Mesenchymal stem cell (in vitro differentiated cells and primary cell): ENCODE measurements at regions not wholly inside any gene's neighbourhood (a gene's known extent, or its start where the extent isn't known, plus 50 kb on each side); places are given as distances from the start of the nearest gene placed in this dataset.

Source experiments
- DNase-seq: peaks from one replicate; pipeline ENCODE4 v3.0.0-alpha.2; 2013
- H2AFZ ChIP-seq: one replicate; pipeline ENCODE4 v1.6.1; 2013; ENCODE audit warnings: low read depth, mild to moderate bottlenecking, control low read depth, inconsistent platforms, low read length, moderate library complexity
- H2AK5ac ChIP-seq: 2 replicates; pipeline ENCODE4 v1.6.1; 2013; ENCODE audit warnings: low read length, moderate library complexity, mild to moderate bottlenecking, inconsistent platforms; ENCODE audit not compliant: severe bottlenecking
- H2BK120ac ChIP-seq: one replicate; pipeline ENCODE4 v1.6.1; 2013; ENCODE audit warnings: low read depth, mild to moderate bottlenecking, inconsistent platforms, low read length, moderate library complexity
- H2BK12ac ChIP-seq, 2 experiments: one replicate each; pipeline ENCODE4 v1.6.1; 2013; ENCODE audit warnings: inconsistent platforms in 2 of 2, low read length in 2 of 2, mild to moderate bottlenecking in 2 of 2, moderate library complexity in 2 of 2, control low read depth in 1 of 2
- H2BK15ac ChIP-seq: one replicate; pipeline ENCODE4 v1.6.1; 2013; ENCODE audit warnings: mild to moderate bottlenecking, low read depth, inconsistent platforms; ENCODE audit not compliant: poor library complexity, severe bottlenecking
- H2BK5ac ChIP-seq: 2 replicates; pipeline ENCODE4 v1.6.1; 2013; ENCODE audit warnings: low read depth, mild to moderate bottlenecking, low read length, control low read depth, inconsistent platforms; ENCODE audit not compliant: poor library complexity, severe bottlenecking
- H3K14ac ChIP-seq, 2 experiments: one replicate each; pipeline ENCODE4 v1.6.1; 2013; ENCODE audit warnings: inconsistent platforms in 2 of 2, low read length in 2 of 2, control low read depth in 1 of 2, mild to moderate bottlenecking in 1 of 2, moderate library complexity in 1 of 2
- H3K18ac ChIP-seq, 2 experiments: one replicate each; pipeline ENCODE4 v1.6.1; 2013; ENCODE audit warnings: inconsistent platforms in 2 of 2, low read length in 2 of 2, control low read depth in 1 of 2, low read depth in 1 of 2, mild to moderate bottlenecking in 1 of 2
- H3K23ac ChIP-seq, 2 experiments: one replicate each; pipeline ENCODE4 v1.6.1; 2013; ENCODE audit warnings: inconsistent platforms in 2 of 2, low read length in 2 of 2, mild to moderate bottlenecking in 2 of 2, moderate library complexity in 2 of 2, control low read depth in 1 of 2
- H3K27ac ChIP-seq: 2 replicates; pipeline ENCODE4 v1.5.1; 2013; ENCODE audit warnings: mild to moderate bottlenecking, moderate library complexity, low read length, control low read depth, inconsistent platforms; ENCODE audit not compliant: poor library complexity, severe bottlenecking
- H3K27me3 ChIP-seq, 2 experiments: 2 replicates each; pipeline versions ENCODE4 v1.6.1 to v1.7.0; 2013; ENCODE audit warnings: low read length in 2 of 2, mild to moderate bottlenecking in 2 of 2, moderate library complexity in 2 of 2, control low read depth in 1 of 2, inconsistent platforms in 1 of 2; ENCODE audit not compliant: control insufficient read depth in 1 of 2, insufficient read depth in 1 of 2
- H3K36me3 ChIP-seq, 2 experiments: 2 replicates each; pipeline versions ENCODE4 v1.6.1 to v1.7.0; 2013; ENCODE audit warnings: low read length in 2 of 2, control low read depth in 1 of 2, inconsistent platforms in 1 of 2, low read depth in 1 of 2, mild to moderate bottlenecking in 1 of 2; ENCODE audit not compliant: insufficient read depth in 2 of 2, control insufficient read depth in 1 of 2
- H3K4ac ChIP-seq, 2 experiments: one replicate each; pipeline ENCODE4 v1.6.1; 2013; ENCODE audit warnings: inconsistent platforms in 2 of 2, low read length in 2 of 2, mild to moderate bottlenecking in 2 of 2, moderate library complexity in 2 of 2, control low read depth in 1 of 2, low read depth in 1 of 2
- H3K4me1 ChIP-seq: 2 replicates; pipeline ENCODE4 v1.6.1; 2013; ENCODE audit warnings: low read depth, low read length, control low read depth; ENCODE audit not compliant: control insufficient read depth, insufficient read depth
- H3K4me2 ChIP-seq: 2 replicates; pipeline ENCODE4 v1.6.1; 2013; ENCODE audit warnings: low read length, mild to moderate bottlenecking, inconsistent platforms; ENCODE audit not compliant: poor library complexity, severe bottlenecking
- H3K4me3 ChIP-seq, 2 experiments: 2 replicates each; pipeline versions ENCODE4 v1.5.1 to v1.7.0; 2013; ENCODE audit warnings: low read length in 2 of 2, mild to moderate bottlenecking in 2 of 2, control low read depth in 1 of 2, low read depth in 1 of 2; ENCODE audit not compliant: insufficient read depth in 1 of 2
- H3K79me1 ChIP-seq: replicated peaks from 2 replicates; pipeline ENCODE4 v1.6.1; 2013; ENCODE audit warnings: mild to moderate bottlenecking, control low read depth, low read length, inconsistent platforms; ENCODE audit not compliant: poor library complexity, severe bottlenecking
- H3K9ac ChIP-seq: 2 replicates; pipeline ENCODE4 v1.7.0; 2013; ENCODE audit warnings: mild to moderate bottlenecking, low read length, moderate library complexity
- H3K9me3 ChIP-seq: 2 replicates; pipeline ENCODE4 v1.7.0; 2013; ENCODE audit warnings: mild to moderate bottlenecking, low read length; ENCODE audit not compliant: control insufficient read depth
- H4K8ac ChIP-seq: one replicate; pipeline ENCODE4 v1.6.1; 2013; ENCODE audit warnings: inconsistent platforms, mild to moderate bottlenecking, low read length, moderate library complexity
- H4K91ac ChIP-seq: one replicate; pipeline ENCODE4 v1.6.1; 2013; ENCODE audit warnings: mild to moderate bottlenecking, low read length, inconsistent platforms
- WGBS: methylation state at CpG from one replicate; pipeline ENCODE4 v1.1.7; 2013; ENCODE audit warnings: mixed read lengths; 5-methylcytosine and 5-hydroxymethylcytosine counted together

GRCh38 chr13:47117268-47117667 is 220.4 kb upstream of the HTR2A start:
- H3K36me3 ChIP-seq = no peaks in the 10 kb centered on the region
- no peak overlapping the region for H3K4ac ChIP-seq
- no peak overlapping the region for H4K8ac ChIP-seq
- no peak overlapping the region for H3K27ac ChIP-seq
- H2AFZ ChIP-seq = no peak overlapping the region
- no peaks in the 10 kb centered on the region for H3K4me1 ChIP-seq
- no peak overlapping the region for H2BK120ac ChIP-seq
- no peak overlapping the region for H4K91ac ChIP-seq
- no peak overlapping the region for H3K18ac ChIP-seq
- no peaks in the 10 kb centered on the region for H3K9me3 ChIP-seq
- no peak overlapping the region for H2BK12ac ChIP-seq
- H3K27me3 ChIP-seq = no peaks in the 10 kb centered on the region
- H3K23ac ChIP-seq = no peak overlapping the region
- H3K4me3 ChIP-seq = no peak overlapping the region
- H3K14ac ChIP-seq = no peak overlapping the region
- H2BK15ac ChIP-seq = no peak overlapping the region
- H3K4me2 ChIP-seq = no peak overlapping the region
- H2AK5ac ChIP-seq = no peak overlapping the region
- 35% methylated on average over 3 of the region's 3 CpGs for WGBS
- peak; percentile 76 for DNase-seq
- no peaks in the 10 kb centered on the region for H3K79me1 ChIP-seq
- peak overlapping the region; percentile 22 for H3K9ac ChIP-seq
- no peak overlapping the region for H2BK5ac ChIP-seq

- H3K9me3 ChIP-seq = no peaks in the 10 kb centered on the region
- H4K91ac ChIP-seq = no peak overlapping the region
- H3K9ac ChIP-seq = peak overlapping the region; percentile 53
- H2BK12ac ChIP-seq = no peak overlapping the region
- H3K27ac ChIP-seq = peak overlapping the region; percentile 70
- peak overlapping the region in 1 of 2 experiments; percentile 43 for H3K4ac ChIP-seq
- no peak overlapping the region for H3K18ac ChIP-seq
- H3K79me1 ChIP-seq = no peaks in the 10 kb centered on the region
- H3K36me3 ChIP-seq = no peaks in the 10 kb centered on the region
- H3K4me2 ChIP-seq = no peak overlapping the region
- H2AK5ac ChIP-seq = no peak overlapping the region
- no peak overlapping the region for H4K8ac ChIP-seq
- H3K4me1 ChIP-seq = no peaks in the 10 kb centered on the region
- peak; percentile 50 for DNase-seq
- H3K14ac ChIP-seq = no peak overlapping the region
- no peak overlapping the region for H2AFZ ChIP-seq
- 44% methylated on average over 1 of the region's 1 CpG for WGBS
- H3K23ac ChIP-seq = no peak overlapping the region
- H2BK120ac ChIP-seq = no peak overlapping the region
- H2BK5ac ChIP-seq = no peak overlapping the region
- H3K4me3 ChIP-seq = peak overlapping the region in 1 of 2 experiments; percentile 35
- H2BK15ac ChIP-seq = no peak overlapping the region
- H3K27me3 ChIP-seq = no peaks in the 10 kb centered on the region
These were observed 217.2 kb upstream of the HTR2A start for GRCh38 chr13:47114030-47114429.

GRCh38 chr13:47112903-47113299 is 216.0 kb upstream of the HTR2A start:
- Histone ChIP-seq H2BK120ac (no peak overlapping the region), H2AK5ac (no peak overlapping the region), H2BK5ac (no peak overlapping the region), H3K79me1 (no peaks in the 10 kb centered on the region), H3K9me3 (no peaks in the 10 kb centered on the region), H3K4me2 (no peak overlapping the region), H3K4me1 (no peaks in the 10 kb centered on the region), H2BK15ac (no peak overlapping the region), H3K9ac (no peak overlapping the region), H3K4me3 (no peak overlapping the region), H3K27me3 (no peaks in the 10 kb centered on the region), H4K8ac (no peak overlapping the region), H3K36me3 (no peaks in the 10 kb centered on the region), H3K14ac (no peak overlapping the region), H3K18ac (no peak overlapping the region), H3K4ac (no peak overlapping the region), H2AFZ (no peak overlapping the region), H4K91ac (no peak overlapping the region), H2BK12ac (no peak overlapping the region), H3K23ac (no peak overlapping the region), H3K27ac (no peak overlapping the region)
- no peak for DNase-seq
- WGBS = 80% methylated on average over 1 of the region's 1 CpG

GRCh38 chr13:47112205-47112902 is 215.5 kb upstream of the HTR2A start:
- Histone ChIP-seq H3K4ac (no peak overlapping the region), H3K36me3 (no peaks in the 10 kb centered on the region), H2BK120ac (no peak overlapping the region), H3K18ac (peak overlapping the region in 1 of 2 experiments; percentile 54), H3K9me3 (no peaks in the 10 kb centered on the region), H2BK5ac (no peak overlapping the region), H3K14ac (no peak overlapping the region), H3K23ac (no peak overlapping the region), H2AK5ac (peak overlapping the region; percentile 26), H3K27me3 (no peaks in the 10 kb centered on the region), H3K9ac (no peak overlapping the region), H4K8ac (no peak overlapping the region), H2BK15ac (no peak overlapping the region), H3K79me1 (no peaks in the 10 kb centered on the region), H3K4me2 (no peak overlapping the region), H3K4me3 (no peak overlapping the region), H4K91ac (no peak overlapping the region), H2BK12ac (no peak overlapping the region), H2AFZ (no peak overlapping the region), H3K27ac (no peak overlapping the region), H3K4me1 (no peaks in the 10 kb centered on the region)
- 76% methylated on average over 4 of the region's 4 CpGs for WGBS
- no peak for DNase-seq
